Suprapubic skin (tissue), 3 donors: ENCODE measurements at regions not wholly inside any gene's neighbourhood (a gene's known extent, or its start where the extent isn't known, plus 50 kb on each side); places are given as distances from the start of the nearest gene placed in this dataset.

ENCODE experiments used
- CTCF ChIP-seq, 2 donors: fragments of 200-600 bp in 1 of 2; fragments of 450-650 bp in 1 of 2; sonication (generic) in 1 of 2; IDR thresholded peaks; one replicate each; pipeline ENCODE4 v1.5.1; 2016 to 2019; ENCODE audit warnings: antibody characterized with exemption in 2 of 2, mild to moderate bottlenecking in 1 of 2, moderate library complexity in 1 of 2
- POLR2AphosphoS5 ChIP-seq, 3 donors: sonication (generic); formaldehyde crosslinking; IDR thresholded peaks; one replicate each; pipeline ENCODE4 v1.6.1; 2017; ENCODE audit warnings: antibody characterized with exemption in 3 of 3

- TF ChIP-seq CTCF (IDR thresholded peaks at IDR 0.05) (no peak), POLR2AphosphoS5 (IDR thresholded peaks at IDR 0.05) (no peak)
Measured at GRCh38 chr4:104966349-104967033, 180.2 kb upstream of the TET2 start.
